H54 (cell line): ENCODE measurements at regions not wholly inside any gene's neighbourhood (a gene's known extent, or its start where the extent isn't known, plus 50 kb on each side); places are given as distances from the start of the nearest gene placed in this dataset.

Experiments used
- DNase-seq: peaks from one replicate; pipeline ENCODE4 v3.0.0; 2011; ENCODE audit warnings: low spot score, mixed read lengths; ENCODE audit not compliant: insufficient read length
- FAIRE-seq: peaks from 3 replicates; lab custom pipeline; 2011; peaks lifted over from hg19 to GRCh38; lab: Jason Lieb, UNC
- POLR2A ChIP-seq: IDR thresholded peaks from 2 replicates; pipeline ENCODE4 v1.6.1; 2011; ENCODE audit warnings: low read depth, mild to moderate bottlenecking, low read length

- TF ChIP-seq POLR2A, result no peak
- FAIRE-seq (no peak), DNase-seq (no peak)
These were observed 90.4 kb upstream of the KYNU start for GRCh38 chr2:142786918-142787702.

GRCh38 chr2:142782942-142783443 lies 94.5 kb upstream of the KYNU start:
- no peak for TF ChIP-seq POLR2A
- DNase-seq (no peak), FAIRE-seq (no peak)

GRCh38 chr2:142781146-142781545 lies 96.3 kb upstream of the KYNU start:
- DNase-seq (no peak), FAIRE-seq (no peak)
- no peak for TF ChIP-seq POLR2A

- FAIRE-seq, result no peak
- no peak for TF ChIP-seq POLR2A
- DNase-seq, result no peak
These were observed 99.2 kb upstream of the KYNU start for GRCh38 chr2:142778289-142778688.

GRCh38 chr2:142777742-142778141 lies 99.7 kb upstream of the KYNU start:
- FAIRE-seq (no peak), DNase-seq (no peak)
- no peak for TF ChIP-seq POLR2A

- FAIRE-seq, result no peak
- no peak for TF ChIP-seq POLR2A
- DNase-seq, result no peak
These were observed 107.7 kb upstream of the KYNU start for GRCh38 chr2:142769761-142770160.

GRCh38 chr2:142767847-142768246 lies 109.6 kb upstream of the KYNU start:
- DNase-seq (no peak), FAIRE-seq (no peak)
- no peak for TF ChIP-seq POLR2A

GRCh38 chr2:142758973-142759372 lies 118.5 kb upstream of the KYNU start:
- no peak for FAIRE-seq
- no peak for TF ChIP-seq POLR2A
- no peak for DNase-seq

GRCh38 chr2:142757111-142757510 lies 120.4 kb upstream of the KYNU start:
- TF ChIP-seq POLR2A, result no peak
- FAIRE-seq, result no peak

GRCh38 chr2:142756430-142756829 lies 121.0 kb upstream of the KYNU start:
- no peak for TF ChIP-seq POLR2A
- peak; percentile 79 for FAIRE-seq
- peak; percentile 9 for DNase-seq

More at GRCh38 chr2:142757111-142757510, 120.4 kb upstream of the KYNU start:
- DNase-seq, result no peak

GRCh38 chr2:142755191-142755590 lies 122.3 kb upstream of the KYNU start:
- DNase-seq, result no peak
- no peak for TF ChIP-seq POLR2A
- no peak for FAIRE-seq

- no peak for DNase-seq
- FAIRE-seq, result peak; percentile 66
These were observed 123.3 kb upstream of the KYNU start for GRCh38 chr2:142754182-142754581.

GRCh38 chr2:142750858-142751257 lies 126.6 kb upstream of the KYNU start:
- FAIRE-seq, result no peak
- TF ChIP-seq POLR2A, result no peak

More at GRCh38 chr2:142754182-142754581, 123.3 kb upstream of the KYNU start:
- TF ChIP-seq POLR2A, result no peak

GRCh38 chr2:142748559-142749099 lies 128.8 kb upstream of the KYNU start:
- FAIRE-seq (no peak), DNase-seq (no peak)
- TF ChIP-seq POLR2A, result no peak

More at GRCh38 chr2:142750858-142751257, 126.6 kb upstream of the KYNU start:
- no peak for DNase-seq
